Nephron (organoid): ENCODE measurements at regions not wholly inside any gene's neighbourhood (a gene's known extent, or its start where the extent isn't known, plus 50 kb on each side); places are given as distances from the start of the nearest gene placed in this dataset.

Experiments
- H3K27ac Mint-ChIP-seq, 3 experiments: 2 replicates each; pipeline ENCODE4 v1.8.0; 2020; ENCODE audit warnings: mixed read lengths in 3 of 3, mild to moderate bottlenecking in 2 of 3, moderate library complexity in 1 of 3
- H3K27me3 Mint-ChIP-seq: 2 replicates; pipeline ENCODE4 v1.8.0; 2021; ENCODE audit warnings: low read depth, mild to moderate bottlenecking, moderate library complexity, mixed read lengths
- H3K36me3 Mint-ChIP-seq: 2 replicates; pipeline ENCODE4 v1.8.0; 2020; ENCODE audit warnings: low read depth, mixed read lengths
- H3K4me1 Mint-ChIP-seq: 2 replicates; pipeline ENCODE4 v1.8.0; 2020; ENCODE audit warnings: mixed read lengths
- H3K4me3 Mint-ChIP-seq, 3 experiments: 2 replicates each; pipeline ENCODE4 v1.8.0; 2020; ENCODE audit warnings: mild to moderate bottlenecking in 3 of 3, mixed read lengths in 3 of 3, moderate library complexity in 2 of 3
- H3K9me3 Mint-ChIP-seq: 2 replicates; pipeline ENCODE4 v1.8.0; 2020; ENCODE audit warnings: mixed read lengths
- CTCF ChIP-seq, 3 experiments: fragments of 200-600 bp; sonication (generic); IDR thresholded peaks; one replicate each; pipeline ENCODE4 v1.5.0; 2021; ENCODE audit warnings: antibody characterized with exemption in 3 of 3; ENCODE audit not compliant: unreplicated experiment in 3 of 3

- Mint-ChIP-seq H3K4me3 (no peak overlapping the region), H3K27me3 (no peaks in the 10 kb centered on the region)
These were observed 663.7 kb upstream of the MEF2C start for GRCh38 chr5:89546657-89547056.

DNA sequence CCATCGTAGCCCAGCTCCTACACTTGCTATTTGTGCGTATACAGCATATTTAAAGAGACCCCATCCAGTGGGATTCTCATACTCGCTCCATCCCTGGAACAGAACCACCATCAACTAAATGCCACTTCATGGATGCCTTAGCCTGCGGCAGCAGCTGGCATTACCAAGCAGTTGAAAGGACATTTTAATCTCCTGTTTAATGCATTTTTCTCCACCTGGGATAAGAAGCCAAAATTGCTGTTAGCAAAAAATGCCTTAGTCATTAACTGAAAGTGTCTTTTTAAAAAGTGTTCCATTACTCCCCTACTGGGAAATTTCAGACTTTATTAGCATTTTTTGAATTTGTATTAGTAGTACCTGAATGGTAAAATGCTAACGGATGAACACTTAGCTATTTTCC is 662.6 kb upstream of the MEF2C start:
- H3K4me3 Mint-ChIP-seq = no peak overlapping the region
- no peaks in the 10 kb centered on the region for H3K4me1 Mint-ChIP-seq
- no peaks in the 10 kb centered on the region for H3K9me3 Mint-ChIP-seq
- no peaks in the 10 kb centered on the region for H3K27me3 Mint-ChIP-seq
- no peak overlapping the region for H3K27ac Mint-ChIP-seq
- TF ChIP-seq CTCF (IDR thresholded peaks at IDR 0.05; ENCODE audit: unreplicated experiment in 3 of 3) = no peak
- no peaks in the 10 kb centered on the region for H3K36me3 Mint-ChIP-seq

More at GRCh38 chr5:89546657-89547056, 663.7 kb upstream of the MEF2C start:
- no peak for TF ChIP-seq CTCF (IDR thresholded peaks at IDR 0.05; ENCODE audit: unreplicated experiment in 3 of 3)
- no peak overlapping the region for H3K27ac Mint-ChIP-seq
- H3K9me3 Mint-ChIP-seq = no peaks in the 10 kb centered on the region
- H3K4me1 Mint-ChIP-seq = no peaks in the 10 kb centered on the region
- H3K36me3 Mint-ChIP-seq = no peaks in the 10 kb centered on the region

- no peak for TF ChIP-seq CTCF (IDR thresholded peaks at IDR 0.05; ENCODE audit: unreplicated experiment in 3 of 3)
- Mint-ChIP-seq H3K9me3 (no peaks in the 10 kb centered on the region), H3K27me3 (no peaks in the 10 kb centered on the region), H3K4me3 (no peak overlapping the region), H3K36me3 (no peaks in the 10 kb centered on the region), H3K4me1 (no peaks in the 10 kb centered on the region), H3K27ac (no peak overlapping the region)
These were observed 662.1 kb upstream of the MEF2C start for GRCh38 chr5:89545076-89545475.

DNA sequence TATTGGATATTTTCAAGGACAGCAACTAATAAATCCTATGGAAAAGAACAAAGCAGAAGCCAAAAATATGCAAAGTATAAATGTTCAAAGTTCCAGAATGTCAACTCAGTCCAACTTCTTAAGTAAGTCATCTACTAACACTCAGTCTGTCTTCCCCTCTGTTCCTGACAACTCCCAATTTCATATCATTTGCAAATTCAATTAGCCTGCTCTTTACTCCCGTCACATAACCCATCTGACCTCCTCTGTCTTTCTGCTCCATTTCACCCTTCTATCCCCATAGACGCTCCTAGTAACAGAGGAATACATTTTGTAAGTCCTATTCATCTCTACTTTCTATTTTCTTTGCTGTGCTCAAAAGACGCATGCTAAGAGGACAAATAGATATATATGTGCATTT is 659.8 kb upstream of the MEF2C start:
- H3K9me3 Mint-ChIP-seq = no peaks in the 10 kb centered on the region
- no peak overlapping the region for H3K4me3 Mint-ChIP-seq
- no peak overlapping the region for H3K27ac Mint-ChIP-seq
- H3K4me1 Mint-ChIP-seq = no peaks in the 10 kb centered on the region
- H3K36me3 Mint-ChIP-seq = no peaks in the 10 kb centered on the region
- H3K27me3 Mint-ChIP-seq = no peaks in the 10 kb centered on the region
- no peak for TF ChIP-seq CTCF (IDR thresholded peaks at IDR 0.05; ENCODE audit: unreplicated experiment in 3 of 3)

DNA sequence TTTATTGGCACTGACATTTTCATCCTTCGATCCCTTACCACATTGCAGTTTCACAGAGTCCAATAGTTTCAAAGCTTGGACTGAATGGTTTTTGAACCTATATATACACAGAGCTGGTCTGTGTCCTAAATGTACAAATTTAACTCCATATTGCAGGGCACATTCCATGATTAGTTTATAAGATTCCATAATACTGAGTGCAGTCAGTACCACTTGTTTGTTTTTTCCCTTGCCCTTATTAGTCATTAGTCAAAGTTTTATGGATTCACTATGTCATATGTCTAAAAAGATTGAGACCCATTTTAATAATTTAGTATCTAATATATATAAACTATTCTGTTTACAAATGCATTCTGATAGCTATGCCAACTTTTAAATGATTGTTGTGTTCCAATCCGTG is 654.8 kb upstream of the MEF2C start:
- Mint-ChIP-seq H3K27ac (no peak overlapping the region), H3K4me3 (no peak overlapping the region), H3K36me3 (no peaks in the 10 kb centered on the region), H3K9me3 (no peaks in the 10 kb centered on the region), H3K4me1 (peaks cover 9% of the 10 kb centered on the region), H3K27me3 (no peaks in the 10 kb centered on the region)
- TF ChIP-seq CTCF (IDR thresholded peaks at IDR 0.05; ENCODE audit: unreplicated experiment in 3 of 3) = no peak

DNA sequence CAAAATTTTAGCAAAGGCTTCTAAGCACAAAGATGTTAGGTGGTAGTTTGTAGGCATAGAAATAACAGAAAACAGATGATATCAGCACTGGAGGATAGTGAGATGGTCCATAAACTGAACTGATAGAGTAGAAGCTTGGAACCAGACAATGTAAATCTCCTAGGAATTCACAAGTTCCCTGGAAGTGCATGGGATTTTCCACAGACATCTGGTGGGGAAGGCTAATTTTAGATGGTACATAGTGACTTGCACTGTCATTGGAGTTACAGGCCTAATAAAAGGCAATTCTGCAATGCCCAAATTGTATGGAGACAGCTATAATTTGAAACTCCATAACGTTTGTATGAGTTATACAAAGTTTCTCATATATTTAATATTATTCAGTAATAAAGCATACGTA is 653.0 kb upstream of the MEF2C start:
- Mint-ChIP-seq H3K27me3 (no peaks in the 10 kb centered on the region), H3K36me3 (no peaks in the 10 kb centered on the region), H3K4me3 (no peak overlapping the region), H3K27ac (no peak overlapping the region), H3K9me3 (no peaks in the 10 kb centered on the region), H3K4me1 (peaks cover 9% of the 10 kb centered on the region)
- TF ChIP-seq CTCF (IDR thresholded peaks at IDR 0.05; ENCODE audit: unreplicated experiment in 3 of 3) = no peak
